Ectodermal cell (in vitro differentiated cells): ENCODE measurements at regions not wholly inside any gene's neighbourhood (a gene's known extent, or its start where the extent isn't known, plus 50 kb on each side); places are given as distances from the start of the nearest gene placed in this dataset.

Source experiments
- H3K27ac ChIP-seq: 2 replicates; pipeline ENCODE4 v1.7.0; 2013; ENCODE audit warnings: mild to moderate bottlenecking, low read depth, low read length; ENCODE audit not compliant: insufficient read depth, poor library complexity, severe bottlenecking
- H3K27me3 ChIP-seq: 2 replicates; pipeline ENCODE4 v1.7.0; 2013; ENCODE audit warnings: mild to moderate bottlenecking, low read length; ENCODE audit not compliant: insufficient read depth, control insufficient read depth, poor library complexity, severe bottlenecking
- H3K36me3 ChIP-seq: one replicate; pipeline ENCODE4 v1.7.0; 2013; ENCODE audit warnings: low read length; ENCODE audit not compliant: control insufficient read depth, insufficient read depth
- H3K4me1 ChIP-seq: one replicate; pipeline ENCODE4 v1.7.0; 2013; ENCODE audit warnings: low read length; ENCODE audit not compliant: control insufficient read depth, insufficient read depth
- H3K4me3 ChIP-seq: 2 replicates; pipeline ENCODE4 v1.7.0; 2013; ENCODE audit warnings: low read depth, low read length, control low read depth; ENCODE audit not compliant: insufficient read depth
- H3K9me3 ChIP-seq: 2 replicates; pipeline ENCODE4 v1.7.0; 2013; ENCODE audit warnings: mild to moderate bottlenecking, low read length, moderate library complexity; ENCODE audit not compliant: control insufficient read depth
- WGBS, 2 experiments: methylation state at CpG; one replicate each; pipeline ENCODE4 v1.1.7; 2013; ENCODE audit warnings: missing lambda C conversion rate in 2 of 2; 5-methylcytosine and 5-hydroxymethylcytosine counted together

- WGBS, 2 experiments: 86 to 93% methylated on average over 3 to 4 of the region's 4 CpGs
- H3K4me3 ChIP-seq: no peak overlapping the region
- no peaks in the 10 kb centered on the region for H3K9me3 ChIP-seq
- no peaks in the 10 kb centered on the region for H3K36me3 ChIP-seq
- H3K27me3 ChIP-seq: no peaks in the 10 kb centered on the region
- no peak overlapping the region for H3K27ac ChIP-seq
- H3K4me1 ChIP-seq: no peaks in the 10 kb centered on the region
Measured at GRCh38 chr2:8322634-8323033, 359.2 kb upstream of the ID2 start.

GRCh38 chr2:8324164-8324856, 357.5 kb upstream of the ID2 start:
- H3K36me3 ChIP-seq: no peaks in the 10 kb centered on the region
- H3K4me1 ChIP-seq: no peaks in the 10 kb centered on the region
- no peak overlapping the region for H3K4me3 ChIP-seq
- WGBS, 2 experiments: 70 to 74% methylated on average over 10 to 11 of the region's 11 CpGs
- H3K27me3 ChIP-seq: no peaks in the 10 kb centered on the region
- no peaks in the 10 kb centered on the region for H3K9me3 ChIP-seq
- no peak overlapping the region for H3K27ac ChIP-seq

GRCh38 chr2:8324901-8325300, 357.0 kb upstream of the ID2 start:
- H3K4me3 ChIP-seq: no peak overlapping the region
- H3K36me3 ChIP-seq: no peaks in the 10 kb centered on the region
- H3K27ac ChIP-seq: no peak overlapping the region
- H3K9me3 ChIP-seq: no peaks in the 10 kb centered on the region
- no peaks in the 10 kb centered on the region for H3K4me1 ChIP-seq
- 89 to 91% methylated on average over 5 of the region's 5 CpGs for WGBS, 2 experiments
- no peaks in the 10 kb centered on the region for H3K27me3 ChIP-seq

GRCh38 chr2:8327371-8328100, 354.3 kb upstream of the ID2 start:
- Histone ChIP-seq H3K9me3 (no peaks in the 10 kb centered on the region), H3K27me3 (no peaks in the 10 kb centered on the region), H3K36me3 (no peaks in the 10 kb centered on the region), H3K4me3 (no peak overlapping the region), H3K27ac (no peak overlapping the region), H3K4me1 (peaks cover 6% of the 10 kb centered on the region)
- 92 to 96% methylated on average over 8 of the region's 8 CpGs for WGBS, 2 experiments

GRCh38 chr2:8328217-8328616, 353.6 kb upstream of the ID2 start:
- WGBS, 2 experiments: 90 to 93% methylated on average over 4 of the region's 4 CpGs

GRCh38 chr2:8329660-8330622, 351.9 kb upstream of the ID2 start:
- WGBS, 2 experiments: 85 to 92% methylated on average over 17 of the region's 17 CpGs
- H3K9me3 ChIP-seq: no peaks in the 10 kb centered on the region
- peaks cover 6% of the 10 kb centered on the region for H3K4me1 ChIP-seq
- no peaks in the 10 kb centered on the region for H3K36me3 ChIP-seq
- H3K27me3 ChIP-seq: no peaks in the 10 kb centered on the region
- H3K4me3 ChIP-seq: no peak overlapping the region
- no peak overlapping the region for H3K27ac ChIP-seq

More at GRCh38 chr2:8328217-8328616, 353.6 kb upstream of the ID2 start:
- H3K27me3 ChIP-seq: no peaks in the 10 kb centered on the region
- H3K9me3 ChIP-seq: no peaks in the 10 kb centered on the region
- no peak overlapping the region for H3K4me3 ChIP-seq
- H3K4me1 ChIP-seq: peaks cover 6% of the 10 kb centered on the region
- H3K27ac ChIP-seq: no peak overlapping the region
- no peaks in the 10 kb centered on the region for H3K36me3 ChIP-seq

- H3K4me3 ChIP-seq: no peak overlapping the region
- 54 to 63% methylated on average over 3 of the region's 4 CpGs for WGBS, 2 experiments
- H3K9me3 ChIP-seq: no peaks in the 10 kb centered on the region
- peaks cover 6% of the 10 kb centered on the region for H3K4me1 ChIP-seq
- no peaks in the 10 kb centered on the region for H3K27me3 ChIP-seq
- no peak overlapping the region for H3K27ac ChIP-seq
- no peaks in the 10 kb centered on the region for H3K36me3 ChIP-seq
Measured at GRCh38 chr2:8331068-8331467, 350.8 kb upstream of the ID2 start.

- Histone ChIP-seq H3K9me3 (no peaks in the 10 kb centered on the region), H3K36me3 (no peaks in the 10 kb centered on the region), H3K4me3 (no peak overlapping the region), H3K27ac (no peak overlapping the region), H3K27me3 (no peaks in the 10 kb centered on the region), H3K4me1 (peaks cover 6% of the 10 kb centered on the region)
- WGBS, 2 experiments: 92 to 94% methylated on average over 8 to 9 of the region's 9 CpGs
Measured at GRCh38 chr2:8332646-8333045, 349.2 kb upstream of the ID2 start.

- Histone ChIP-seq H3K27ac (no peak overlapping the region), H3K4me3 (no peak overlapping the region), H3K9me3 (no peaks in the 10 kb centered on the region), H3K27me3 (no peaks in the 10 kb centered on the region), H3K36me3 (no peaks in the 10 kb centered on the region), H3K4me1 (peaks cover 6% of the 10 kb centered on the region)
- WGBS, 2 experiments: 95 to 97% methylated on average over 13 of the region's 13 CpGs
Measured at GRCh38 chr2:8333177-8333831, 348.6 kb upstream of the ID2 start.
